C4-2B (cell line): ENCODE measurements at regions not wholly inside any gene's neighbourhood (a gene's known extent, or its start where the extent isn't known, plus 50 kb on each side); places are given as distances from the start of the nearest gene placed in this dataset.

Experiments used
- ZFX ChIP-seq: fragments of 450-650 bp; IDR thresholded peaks from 2 replicates; pipeline ENCODE4 v1.6.1; 2017
- TF ChIP-seq, protein P1 (sequence below): fragments of 450-650 bp; conservative IDR thresholded peaks from 2 replicates; pipeline ENCODE4 v1.5.1; 2017; ENCODE audit warnings: mild to moderate bottlenecking

DNA sequence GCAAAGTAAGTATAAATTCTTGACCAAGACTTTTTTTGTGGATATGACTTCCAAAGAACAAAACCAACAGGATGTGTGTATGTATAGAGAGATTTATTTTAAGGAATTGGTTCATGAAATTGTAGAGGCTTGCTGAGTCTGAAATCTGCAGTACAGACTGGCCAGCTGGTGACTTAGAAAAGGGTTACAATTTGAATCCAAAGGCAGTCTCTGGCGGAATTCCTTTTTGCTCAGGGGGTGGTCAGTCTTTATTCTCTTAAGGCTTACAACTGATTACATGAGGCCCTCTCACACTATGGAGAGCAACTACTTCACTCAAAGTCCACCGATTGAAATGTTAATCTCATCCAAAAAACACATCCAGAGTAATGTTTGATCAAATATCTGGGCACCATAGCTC, 100.1 kb upstream of the IMMP2L start:
- TF ChIP-seq, protein P1, sequence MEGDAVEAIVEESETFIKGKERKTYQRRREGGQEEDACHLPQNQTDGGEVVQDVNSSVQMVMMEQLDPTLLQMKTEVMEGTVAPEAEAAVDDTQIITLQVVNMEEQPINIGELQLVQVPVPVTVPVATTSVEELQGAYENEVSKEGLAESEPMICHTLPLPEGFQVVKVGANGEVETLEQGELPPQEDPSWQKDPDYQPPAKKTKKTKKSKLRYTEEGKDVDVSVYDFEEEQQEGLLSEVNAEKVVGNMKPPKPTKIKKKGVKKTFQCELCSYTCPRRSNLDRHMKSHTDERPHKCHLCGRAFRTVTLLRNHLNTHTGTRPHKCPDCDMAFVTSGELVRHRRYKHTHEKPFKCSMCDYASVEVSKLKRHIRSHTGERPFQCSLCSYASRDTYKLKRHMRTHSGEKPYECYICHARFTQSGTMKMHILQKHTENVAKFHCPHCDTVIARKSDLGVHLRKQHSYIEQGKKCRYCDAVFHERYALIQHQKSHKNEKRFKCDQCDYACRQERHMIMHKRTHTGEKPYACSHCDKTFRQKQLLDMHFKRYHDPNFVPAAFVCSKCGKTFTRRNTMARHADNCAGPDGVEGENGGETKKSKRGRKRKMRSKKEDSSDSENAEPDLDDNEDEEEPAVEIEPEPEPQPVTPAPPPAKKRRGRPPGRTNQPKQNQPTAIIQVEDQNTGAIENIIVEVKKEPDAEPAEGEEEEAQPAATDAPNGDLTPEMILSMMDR, result no peak
- no peak for TF ChIP-seq ZFX
